M059J (cell line): ENCODE measurements at regions not wholly inside any gene's neighbourhood (a gene's known extent, or its start where the extent isn't known, plus 50 kb on each side); places are given as distances from the start of the nearest gene placed in this dataset.

ENCODE experiments used
- DNase-seq: peaks from one replicate; pipeline ENCODE4 v3.0.0-alpha.2; 2012; ENCODE audit warnings: low read depth

DNA sequence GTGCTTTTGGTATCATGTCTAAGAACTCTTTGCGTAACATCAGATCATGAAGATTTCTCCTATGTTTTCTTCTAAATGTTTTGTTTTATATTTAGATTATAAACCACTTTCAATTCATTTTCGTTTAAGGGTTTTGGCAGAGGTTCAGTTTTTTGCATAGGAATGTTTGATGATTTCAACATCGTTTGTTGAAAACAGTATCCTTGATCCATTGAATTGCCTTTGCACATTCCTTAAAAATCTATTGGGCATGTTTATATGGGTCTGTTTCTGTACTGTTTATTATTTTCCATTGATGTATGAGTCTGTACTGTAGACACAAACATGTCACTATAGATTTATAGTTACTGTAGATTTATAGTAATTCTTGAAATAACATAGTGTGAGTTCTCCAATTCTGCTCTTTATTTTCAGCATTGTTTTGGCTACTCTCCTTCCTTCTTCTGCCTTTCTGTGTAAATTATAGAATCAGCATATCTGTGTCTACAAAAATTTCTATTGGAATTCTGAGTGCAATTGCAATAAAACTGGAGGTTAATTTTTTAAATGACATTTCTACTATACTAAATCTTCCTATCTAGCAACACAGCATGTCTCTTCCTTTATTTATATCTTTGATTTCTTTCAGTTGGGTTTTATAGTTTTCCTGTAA lies 374.0 kb downstream of the SV2B start:
- DNase-seq: peak; percentile 24

DNA sequence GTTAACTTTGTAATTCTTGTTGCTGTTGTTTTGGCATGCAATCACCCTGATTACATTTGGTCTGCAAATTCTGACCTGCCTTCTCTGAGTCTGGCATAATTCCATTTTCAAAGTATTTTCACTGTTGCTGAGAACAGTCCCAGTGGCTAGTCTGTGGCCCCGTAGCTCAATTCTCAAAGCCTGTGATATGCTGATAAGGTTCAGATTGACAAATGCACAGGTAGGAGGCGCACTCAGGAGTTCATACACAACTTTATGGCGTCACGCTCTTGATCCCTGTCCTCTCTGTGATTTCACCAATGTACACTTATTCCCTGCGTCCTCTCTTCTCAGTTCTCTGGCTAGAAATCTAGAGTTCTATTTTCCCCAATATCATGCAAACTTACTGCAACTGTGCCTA lies 376.6 kb upstream of the SLCO3A1 start:
- no peak for DNase-seq

DNA sequence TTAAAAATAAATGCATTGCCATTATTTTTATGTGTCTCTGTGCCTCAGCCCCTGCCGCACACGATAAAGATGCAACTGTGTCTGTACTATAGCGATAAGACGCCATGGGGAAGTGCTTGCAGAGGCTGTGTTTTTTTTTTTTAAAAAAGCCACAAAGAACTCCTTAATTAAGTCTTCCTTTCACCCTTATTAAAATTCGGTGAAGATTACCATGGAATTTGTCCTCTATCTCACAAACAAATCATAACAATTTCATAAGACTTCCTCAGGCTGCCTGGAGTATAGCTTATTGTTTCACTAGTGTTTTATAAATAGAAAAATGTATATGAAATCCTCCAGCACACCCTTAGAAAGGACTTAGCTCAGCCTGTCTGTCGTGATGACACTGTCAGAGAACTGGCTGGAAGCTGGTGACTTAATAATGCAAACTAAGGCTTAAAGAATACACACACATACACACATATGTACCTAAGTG lies 374.8 kb upstream of the SLCO3A1 start:
- no peak for DNase-seq

DNA sequence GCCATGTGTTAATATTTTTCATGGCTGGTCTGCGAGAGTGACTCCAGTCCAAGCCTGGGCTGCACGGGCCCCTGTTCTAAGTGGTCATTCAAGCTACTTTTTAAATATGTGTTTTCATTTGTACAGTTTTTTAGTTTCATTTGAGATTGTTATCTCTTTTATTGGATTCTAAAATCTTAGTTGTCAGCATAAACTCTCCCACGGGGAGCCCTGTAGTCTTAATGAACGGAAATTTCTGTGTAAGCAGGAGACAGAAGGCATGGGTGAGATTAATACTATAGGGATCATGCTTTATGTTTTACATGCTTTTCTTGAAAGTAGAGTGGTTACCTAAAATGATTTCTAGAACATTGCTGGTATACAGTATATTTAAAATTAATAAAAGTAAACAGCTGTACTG lies 373.1 kb upstream of the SLCO3A1 start:
- no peak for DNase-seq

DNA sequence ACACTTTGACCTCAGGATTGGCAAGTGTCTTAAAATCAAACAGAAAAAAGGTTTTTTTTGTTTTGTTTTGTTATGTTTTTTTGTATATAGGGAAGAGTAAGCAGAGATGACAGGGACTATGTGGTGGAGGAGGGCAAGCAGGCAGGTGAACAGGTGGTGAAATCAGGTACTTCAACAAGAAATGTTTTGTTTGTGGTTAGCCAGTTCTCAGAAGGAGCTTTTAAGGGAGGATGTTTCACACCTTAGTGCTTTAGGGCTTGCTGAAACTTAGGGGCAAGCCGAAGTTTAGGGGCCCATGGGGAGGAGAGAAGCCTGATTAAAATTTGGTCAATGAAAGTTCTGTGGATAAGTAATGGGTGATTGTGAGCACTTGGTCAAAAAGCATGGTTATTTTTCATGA lies 370.7 kb upstream of the SLCO3A1 start:
- no peak for DNase-seq

DNA sequence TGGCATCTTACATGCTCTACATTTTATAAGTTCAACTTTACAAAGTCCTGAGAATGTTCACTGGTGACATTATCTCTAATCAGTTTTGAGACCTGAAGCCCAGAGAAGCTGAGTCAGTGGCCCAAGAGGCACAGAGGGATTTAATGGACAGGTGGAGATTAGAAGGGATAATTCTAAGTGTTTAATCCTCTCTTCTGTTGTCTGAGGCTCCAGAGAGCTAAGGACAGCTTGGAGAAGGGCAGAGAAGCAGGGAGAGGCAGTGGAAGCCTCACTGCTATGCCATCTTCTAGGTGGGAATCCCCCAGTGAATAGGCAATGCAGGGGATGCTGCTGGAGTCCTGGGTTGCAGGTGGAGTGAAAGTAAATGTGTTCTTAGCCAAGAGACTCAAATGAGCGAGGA lies 369.4 kb upstream of the SLCO3A1 start:
- no peak for DNase-seq

DNA sequence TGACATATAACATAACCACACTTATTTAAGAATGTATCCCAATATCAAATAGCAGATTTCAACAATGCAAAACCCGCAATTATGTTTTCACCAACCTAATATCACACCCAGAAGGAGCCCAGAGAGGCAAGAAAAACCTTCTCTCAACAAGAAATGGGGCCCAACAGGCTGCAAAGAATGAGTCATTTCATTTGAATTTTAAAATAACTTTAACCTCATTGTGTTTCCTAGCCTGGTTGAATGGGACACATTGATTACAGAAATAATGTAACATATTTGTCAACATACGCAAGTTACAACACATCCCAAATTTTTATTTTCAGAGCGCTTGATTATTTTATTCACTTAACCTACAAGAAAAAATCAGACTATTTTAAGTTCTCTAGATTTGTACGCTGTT lies 365.1 kb upstream of the SLCO3A1 start:
- DNase-seq: no peak

DNA sequence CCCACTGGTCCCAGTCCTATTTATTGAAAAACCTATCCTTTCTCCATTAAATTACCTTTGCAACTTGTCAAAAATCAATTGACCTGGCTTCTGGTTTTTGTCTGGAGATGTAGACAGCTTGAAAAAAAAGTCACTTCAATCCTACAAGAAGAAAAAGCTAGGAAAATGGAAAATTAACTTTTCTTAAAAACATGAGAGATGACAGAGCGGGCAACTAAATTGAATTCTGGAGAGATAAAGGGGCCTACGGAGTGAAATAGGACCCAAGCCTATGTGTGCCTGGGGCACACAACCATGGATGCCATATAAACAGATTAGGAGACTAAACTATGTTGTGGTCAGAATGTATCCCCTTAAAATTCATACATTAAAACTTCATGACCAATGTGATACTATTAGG lies 363.3 kb upstream of the SLCO3A1 start:
- no peak for DNase-seq

DNA sequence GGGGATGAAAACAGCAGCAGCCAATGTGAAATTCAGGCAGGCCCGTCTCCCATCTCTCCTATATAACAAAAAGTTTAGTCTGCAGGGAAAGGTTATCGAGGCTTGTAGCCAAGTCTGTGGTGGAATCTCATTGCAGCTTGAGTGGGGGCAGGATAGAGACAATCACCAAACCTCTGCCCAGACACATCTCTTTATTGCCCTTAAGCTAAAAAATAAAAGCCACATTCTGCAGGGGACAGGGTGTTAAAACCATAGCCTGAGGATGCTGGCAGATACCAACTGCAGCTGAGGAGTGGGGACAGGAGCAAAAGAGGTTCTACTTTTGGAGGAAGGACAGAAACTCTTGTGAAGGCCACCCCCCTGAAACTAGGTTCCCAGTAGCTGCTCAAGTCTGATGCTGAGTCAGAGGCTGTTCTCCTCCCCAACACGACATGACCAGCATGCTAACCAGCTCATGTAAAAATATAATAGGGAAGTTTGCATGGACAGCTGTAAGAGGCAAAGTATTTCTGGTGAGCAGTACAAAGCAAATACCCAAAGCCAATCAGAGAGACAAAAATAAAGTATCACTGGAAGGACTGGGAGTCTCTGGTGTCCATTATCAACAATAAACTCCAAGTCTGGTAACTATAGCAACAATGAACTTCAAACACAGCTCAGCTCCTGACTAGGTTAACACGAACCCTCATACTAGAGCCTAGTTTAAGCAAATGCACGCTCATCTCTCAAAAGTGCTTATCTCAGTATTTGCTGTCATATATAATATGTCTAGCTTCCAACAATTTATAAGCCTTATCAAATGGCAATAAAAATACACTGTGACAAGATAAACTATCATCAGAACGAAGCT lies 362.2 kb upstream of the SLCO3A1 start:
- DNase-seq: peak; percentile 78

DNA sequence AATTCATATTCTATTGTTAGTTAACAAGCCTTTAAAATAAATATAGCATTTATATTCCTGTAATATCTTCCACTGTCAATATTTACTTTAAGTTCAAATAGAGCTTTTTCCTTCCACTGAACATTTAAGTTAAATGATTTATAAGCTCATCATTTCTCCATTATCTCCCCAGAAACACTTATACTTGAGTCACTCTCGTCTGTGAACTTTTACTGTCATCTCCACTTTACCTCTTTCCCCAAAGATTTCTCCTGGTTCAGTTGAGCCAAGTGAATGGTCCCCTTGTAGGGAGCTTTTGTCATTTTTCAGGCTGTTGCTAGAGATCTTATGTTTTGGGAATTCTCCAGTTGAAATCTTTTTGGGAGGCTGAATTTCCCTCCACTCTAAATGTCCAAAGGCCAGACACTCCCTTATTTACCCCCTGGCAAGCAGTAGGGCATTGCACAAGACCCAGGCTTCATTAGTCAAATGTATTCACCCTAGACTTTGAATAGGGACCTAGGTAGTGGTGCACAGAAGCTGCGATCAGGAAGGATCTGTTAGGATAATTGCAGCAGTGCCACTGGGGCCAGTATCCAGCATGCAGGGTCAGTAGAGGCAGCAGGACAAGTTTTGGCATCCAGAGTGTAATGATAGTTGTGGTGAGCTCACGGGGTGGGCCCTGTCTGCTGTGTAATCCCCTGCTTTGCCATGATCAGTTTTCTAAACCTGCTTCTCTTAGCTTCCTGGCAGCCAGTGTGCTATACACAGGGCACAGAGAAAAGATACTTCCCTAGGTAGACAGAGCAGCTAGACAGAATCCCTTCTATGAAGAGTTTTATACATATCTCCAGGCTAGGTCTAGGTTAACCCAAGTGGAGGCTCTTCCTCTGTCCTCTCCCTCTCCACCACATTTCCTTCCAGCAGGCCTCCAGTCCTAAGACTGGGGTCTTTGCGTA lies 356.5 kb upstream of the SLCO3A1 start:
- no peak for DNase-seq

DNA sequence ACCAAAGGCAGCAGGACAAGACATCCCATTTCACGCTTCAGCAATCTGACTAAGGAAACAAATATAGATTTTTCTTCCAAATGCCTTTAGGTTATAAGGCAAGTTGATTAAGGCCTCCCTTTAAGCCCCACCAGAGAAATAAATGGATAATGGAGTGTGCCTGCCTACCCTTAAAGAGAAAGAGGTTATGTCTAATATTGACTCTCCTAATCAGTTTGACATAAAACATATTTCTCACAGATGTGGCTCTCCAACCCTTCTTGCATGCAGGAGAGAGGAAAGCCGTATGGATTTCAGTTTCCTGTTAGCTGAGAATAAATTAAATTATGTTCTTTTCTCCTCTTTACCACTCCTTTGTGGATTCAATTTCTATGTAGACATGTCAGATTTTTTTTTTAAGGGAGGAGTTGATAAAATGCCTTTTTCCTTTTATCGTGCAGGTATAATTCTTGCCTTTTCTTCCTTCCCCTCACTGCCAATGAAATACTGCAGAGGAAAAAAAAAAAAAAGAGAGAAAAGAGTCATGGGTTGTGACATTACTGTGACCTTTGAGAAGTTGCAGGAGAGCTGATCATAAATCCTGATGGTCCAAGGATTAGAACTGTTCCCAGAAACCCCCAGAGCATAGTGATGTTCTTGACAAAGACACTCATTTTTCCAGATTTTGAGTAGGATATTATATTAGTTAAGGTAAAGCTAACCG lies 355.3 kb upstream of the SLCO3A1 start:
- no peak for DNase-seq

DNA sequence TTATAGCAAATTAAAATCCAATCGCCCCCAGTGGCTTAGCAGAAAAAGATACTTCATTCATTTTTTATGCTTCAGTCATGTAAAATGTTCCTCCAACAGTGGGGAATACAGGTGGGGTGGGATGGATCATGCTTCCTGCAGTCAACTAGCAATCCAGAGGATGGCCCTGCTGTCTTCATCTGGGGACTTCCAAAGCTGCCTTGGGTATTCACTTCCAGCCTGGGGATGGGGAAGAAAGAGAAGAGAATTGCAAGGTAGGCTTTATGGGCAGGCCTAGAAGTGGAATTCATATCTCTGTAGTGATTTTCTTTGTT lies 354.8 kb upstream of the SLCO3A1 start:
- no peak for DNase-seq

DNA sequence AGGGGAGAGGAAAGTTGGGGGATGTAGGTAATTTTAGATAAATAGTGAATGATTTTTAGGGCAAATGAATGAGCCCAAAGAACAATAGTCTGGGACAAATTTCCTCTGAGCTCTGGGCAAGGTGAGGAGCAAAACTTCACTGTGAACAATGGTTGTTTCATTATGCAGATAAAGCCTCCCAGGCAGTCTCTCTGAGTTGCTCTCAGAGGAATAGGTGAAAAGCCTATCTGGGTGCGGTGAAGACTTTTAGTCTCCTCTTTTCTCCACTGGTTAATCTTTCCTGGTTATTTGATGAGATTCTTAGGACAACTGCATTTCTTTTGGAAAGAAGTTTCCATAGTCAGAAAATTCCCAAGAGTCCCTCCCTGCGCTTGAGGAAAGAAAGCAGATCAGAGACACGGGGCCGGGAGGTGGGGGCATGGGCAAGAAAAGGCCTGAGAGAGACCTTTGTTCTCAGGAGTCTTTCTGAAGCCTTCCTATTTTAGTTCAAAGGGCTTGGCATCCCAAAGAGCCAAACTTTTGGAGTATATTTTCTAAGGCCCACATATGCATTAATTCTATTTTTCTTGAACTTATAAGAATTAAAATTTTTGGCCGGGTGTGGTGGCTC lies 353.6 kb upstream of the SLCO3A1 start:
- DNase-seq: no peak

DNA sequence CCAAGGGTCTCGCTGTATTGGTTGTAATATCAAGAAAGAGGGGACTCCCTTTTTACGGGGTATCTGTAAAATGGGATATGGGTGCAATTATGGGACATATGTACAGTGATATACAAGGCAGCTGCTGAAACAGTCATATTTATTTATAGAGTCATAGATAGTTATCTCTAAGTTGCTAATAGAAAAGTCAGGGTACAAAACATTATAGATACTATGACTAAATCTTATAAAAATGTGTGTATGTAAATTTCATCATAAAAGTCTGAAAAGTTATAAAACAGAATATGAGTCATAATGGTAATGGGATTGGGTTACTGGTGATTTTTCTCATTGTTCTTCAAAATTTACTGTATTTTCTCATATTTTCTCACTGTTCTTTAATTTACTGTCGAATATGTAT lies 344.9 kb upstream of the SLCO3A1 start:
- peak; percentile 23 for DNase-seq

DNA sequence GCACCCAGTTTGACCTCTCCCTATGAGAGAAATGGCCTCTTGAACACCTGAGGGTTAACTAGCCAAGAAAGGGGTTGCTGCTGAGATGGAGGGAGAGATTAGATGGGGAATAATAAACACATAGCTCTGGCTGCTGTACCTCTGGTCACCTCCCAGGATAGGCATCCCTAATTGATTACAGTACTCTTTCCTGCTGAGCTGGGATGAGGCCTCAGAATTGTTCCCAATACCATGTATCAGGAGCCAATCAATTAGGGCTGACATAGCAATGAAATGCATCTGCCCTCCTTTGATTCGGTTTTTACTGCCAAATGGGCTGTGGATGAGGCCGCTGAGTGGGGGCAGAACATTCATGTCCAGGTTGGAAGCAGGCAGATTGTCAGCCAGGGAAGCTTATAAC lies 339.4 kb upstream of the SLCO3A1 start:
- no peak for DNase-seq

DNA sequence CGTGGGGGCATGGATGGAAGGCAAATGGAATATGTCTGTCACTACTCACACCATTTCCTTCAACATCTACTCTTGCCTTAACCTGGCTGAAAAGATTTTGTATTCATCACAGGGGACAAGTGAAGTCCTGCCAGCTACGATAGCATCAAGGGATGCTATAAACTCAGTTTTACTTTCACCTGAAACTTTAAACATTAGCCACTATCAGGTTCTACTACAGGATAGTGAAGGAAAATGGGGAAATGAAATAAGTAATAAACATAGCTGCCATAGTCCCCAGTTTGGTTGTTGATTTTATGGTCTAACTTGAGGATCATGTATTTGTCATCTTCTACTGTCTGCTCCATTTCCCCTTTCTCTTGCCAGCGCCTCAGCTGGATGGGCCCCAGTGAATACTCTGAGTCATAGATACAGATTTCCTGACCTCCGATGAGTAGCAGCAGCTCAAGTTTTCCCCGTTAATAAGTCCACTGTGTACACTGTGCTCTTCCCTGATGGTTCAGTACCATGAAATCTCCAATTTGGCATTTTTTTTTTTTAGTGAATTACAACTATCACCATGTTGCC lies 338.2 kb upstream of the SLCO3A1 start:
- DNase-seq: peak; percentile 84

DNA sequence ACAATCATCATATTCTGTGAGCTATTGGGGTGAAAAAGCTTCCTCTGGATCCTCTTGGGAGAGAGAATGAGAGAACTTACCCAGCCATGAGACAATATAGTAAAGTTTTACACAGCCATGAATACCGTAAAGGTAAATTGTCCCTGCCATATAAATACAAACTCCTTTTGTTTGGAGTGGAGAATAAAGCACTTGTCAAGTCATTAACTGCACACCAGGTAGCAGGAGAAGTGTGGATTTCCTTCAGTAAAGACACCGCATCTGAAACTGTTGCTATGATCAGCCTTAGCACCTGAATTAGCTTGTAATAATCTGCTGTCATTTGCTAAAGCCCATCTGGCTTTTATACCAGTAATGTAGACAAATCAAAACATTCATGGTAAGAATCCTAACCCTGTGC lies 336.6 kb upstream of the SLCO3A1 start:
- no peak for DNase-seq

DNA sequence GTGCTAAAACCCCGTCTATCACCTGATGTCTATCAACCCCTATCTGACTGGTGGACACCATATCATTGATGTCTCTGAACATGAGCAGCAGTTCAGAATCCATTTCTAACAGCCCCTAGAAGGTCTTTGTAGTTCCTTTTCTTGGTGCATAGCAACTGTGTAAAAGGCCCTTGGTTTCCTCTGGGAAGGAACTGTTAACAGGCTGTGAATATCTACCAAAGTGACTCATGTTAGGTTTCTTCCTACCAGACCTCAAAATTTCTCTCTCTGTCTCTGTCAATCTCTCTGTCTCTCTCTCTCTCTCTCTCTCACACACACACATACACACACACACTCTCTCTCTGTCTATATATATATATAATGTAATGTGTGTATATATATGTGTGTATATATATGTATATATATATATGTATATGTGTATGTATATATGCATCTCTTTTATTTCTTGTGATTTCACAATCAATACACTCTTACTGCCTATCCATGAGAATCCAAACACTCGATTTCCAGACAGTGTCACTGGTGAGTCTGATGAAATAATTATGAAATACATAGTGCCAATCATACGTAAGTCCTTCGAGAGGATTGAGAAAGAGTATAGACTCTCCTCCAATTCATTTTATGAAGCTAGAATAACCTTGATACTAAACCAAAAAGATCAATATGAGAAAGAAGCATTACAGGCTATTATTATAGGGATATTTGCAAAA lies 335.9 kb upstream of the SLCO3A1 start:
- DNase-seq: peak; percentile 36

DNA sequence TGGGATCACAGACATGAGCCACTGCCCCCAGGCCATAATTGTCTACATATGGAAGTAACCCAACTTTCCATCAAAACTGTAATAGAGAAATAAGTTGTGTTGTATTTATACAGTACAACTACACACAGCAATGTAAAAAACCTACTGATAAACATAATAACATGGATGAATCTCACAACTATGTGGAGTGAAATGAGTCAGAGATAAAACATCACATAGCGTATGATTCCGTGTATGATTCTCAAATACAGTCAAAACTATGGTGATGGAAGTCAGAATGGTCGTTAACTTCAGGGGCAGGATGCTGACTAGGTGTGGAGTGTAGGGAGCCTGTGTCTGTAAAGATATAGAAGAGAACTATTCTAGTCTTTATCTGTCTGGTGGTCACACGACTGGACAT lies 332.7 kb upstream of the SLCO3A1 start:
- peak; percentile 24 for DNase-seq

DNA sequence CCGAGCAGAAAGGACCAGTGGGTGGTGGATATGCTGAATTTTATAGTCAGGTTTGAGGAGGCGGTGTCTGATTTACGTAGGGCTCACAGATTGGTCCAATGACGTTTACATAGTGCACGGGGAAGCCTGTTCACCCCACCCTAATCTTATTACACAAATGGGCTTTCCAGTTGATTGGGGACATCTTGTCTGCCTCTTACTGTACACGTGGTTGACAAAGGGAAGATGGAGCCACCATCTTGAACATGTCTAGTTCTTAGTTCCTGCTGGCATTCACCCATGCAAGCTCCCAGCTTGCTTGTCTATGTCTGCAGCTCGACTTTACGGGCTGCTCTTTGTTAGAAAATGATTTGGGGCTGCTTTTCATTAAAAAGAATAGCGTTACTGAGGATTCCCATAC lies 332.0 kb upstream of the SLCO3A1 start:
- no peak for DNase-seq
